ENCODE measurements at regions not wholly inside any gene's neighbourhood (a gene's known extent, or its start where the extent isn't known, plus 50 kb on each side); places are given as distances from the start of the nearest gene placed in this dataset.

DNA sequence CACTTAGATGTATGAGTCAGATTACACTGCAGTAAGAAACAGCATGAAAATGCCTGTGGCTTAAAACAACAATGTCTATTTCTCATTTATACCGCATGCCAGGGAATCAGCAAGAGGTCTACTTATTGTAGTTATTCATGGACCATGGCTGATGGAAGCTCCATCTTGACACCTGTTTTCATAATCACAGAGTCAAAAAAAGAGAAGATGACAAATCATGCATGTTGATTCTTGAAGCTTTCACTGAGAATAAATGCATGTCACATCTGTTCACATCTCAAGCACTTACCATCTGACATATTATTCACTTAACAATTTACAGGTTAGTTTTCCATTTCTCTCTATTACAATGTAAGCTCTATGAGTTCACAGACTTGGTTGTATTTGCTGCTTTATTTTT is 194.2 kb upstream of the SLITRK2 start:
- peaks cover 2 to 3% of the 10 kb centered on the region in 2 experiments; a peak in 3 of 4 replicates for H3K4me1 Mint-ChIP-seq
- Histone ChIP-seq H3K27me3 (ENCODE audit: insufficient read depth, low read length) (no peaks in the 10 kb centered on the region), H3K23me2 (ENCODE audit: insufficient read length, low read depth, low read length, poor library complexity, severe bottlenecking) (no peaks in the 10 kb centered on the region), H3K79me2 (ENCODE audit: insufficient read depth, low read length) (no peaks in the 10 kb centered on the region), H3K23ac (ENCODE audit: insufficient read length, low read depth, low read length) (no peak overlapping the region), H2AFZ (ENCODE audit: low read length) (no peak overlapping the region), H3K27ac (ENCODE audit: insufficient read length, low read depth, low read length) (no peak overlapping the region), H3K14ac (ENCODE audit: insufficient read depth, low read length) (no peak overlapping the region), H4K20me1 (ENCODE audit: control insufficient read depth, insufficient read depth, insufficient read length) (no peaks in the 10 kb centered on the region), H2BK20ac (ENCODE audit: low read depth, low read length, poor library complexity, severe bottlenecking) (no peak overlapping the region), H3K56ac (ENCODE audit: insufficient read length, low read depth, low read length) (no peak overlapping the region), H3K4ac (ENCODE audit: low read depth, low read length) (no peak overlapping the region), H3K18ac (ENCODE audit: insufficient read length, low read depth, low read length) (no peak overlapping the region), H2BK120ac (ENCODE audit: low read depth, low read length, poor library complexity, severe bottlenecking) (no peak overlapping the region), H3T11ph (ENCODE audit: low read length) (no peak overlapping the region), H2BK5ac (ENCODE audit: insufficient read length, low read length) (no peak overlapping the region), H2BK12ac (ENCODE audit: insufficient read length, low read depth, low read length) (no peak overlapping the region), H3K79me1 (ENCODE audit: insufficient read depth, low read depth, low read length, poor library complexity, severe bottlenecking) (no peaks in the 10 kb centered on the region), H4K8ac (replicated peaks; ENCODE audit: insufficient read length, low read depth, low read length) (no peak overlapping the region), H3K9ac (ENCODE audit: extremely low read depth, insufficient read length, low read length) (no peak overlapping the region), H2AK5ac (ENCODE audit: insufficient read length, low read length) (no peak overlapping the region), H3K4me1 (ENCODE audit: insufficient read depth, low read length) (no peaks in the 10 kb centered on the region), H4K5ac (ENCODE audit: insufficient read length, low read depth, low read length) (no peak overlapping the region), H4K91ac (ENCODE audit: insufficient read length, low read depth, low read length) (no peak overlapping the region), H3K4me2 (ENCODE audit: insufficient read depth, insufficient read length, low read length) (no peak overlapping the region), H2BK15ac (ENCODE audit: low read depth, low read length) (no peak overlapping the region), H3K9me3 (ENCODE audit: control insufficient read depth, low read depth, low read length) (peaks cover 34% of the 10 kb centered on the region)
- no peaks in the 10 kb centered on the region for H3K36me3 Mint-ChIP-seq (ENCODE audit: insufficient read depth in 1 of 3, low read depth in 3 of 3)
- no peak overlapping the region for H3K27ac Mint-ChIP-seq
- H3K27me3 Mint-ChIP-seq (ENCODE audit: low read depth), result no peaks in the 10 kb centered on the region; the same call in 1 of the 2 replicates
- TF ChIP-seq, protein P1, sequence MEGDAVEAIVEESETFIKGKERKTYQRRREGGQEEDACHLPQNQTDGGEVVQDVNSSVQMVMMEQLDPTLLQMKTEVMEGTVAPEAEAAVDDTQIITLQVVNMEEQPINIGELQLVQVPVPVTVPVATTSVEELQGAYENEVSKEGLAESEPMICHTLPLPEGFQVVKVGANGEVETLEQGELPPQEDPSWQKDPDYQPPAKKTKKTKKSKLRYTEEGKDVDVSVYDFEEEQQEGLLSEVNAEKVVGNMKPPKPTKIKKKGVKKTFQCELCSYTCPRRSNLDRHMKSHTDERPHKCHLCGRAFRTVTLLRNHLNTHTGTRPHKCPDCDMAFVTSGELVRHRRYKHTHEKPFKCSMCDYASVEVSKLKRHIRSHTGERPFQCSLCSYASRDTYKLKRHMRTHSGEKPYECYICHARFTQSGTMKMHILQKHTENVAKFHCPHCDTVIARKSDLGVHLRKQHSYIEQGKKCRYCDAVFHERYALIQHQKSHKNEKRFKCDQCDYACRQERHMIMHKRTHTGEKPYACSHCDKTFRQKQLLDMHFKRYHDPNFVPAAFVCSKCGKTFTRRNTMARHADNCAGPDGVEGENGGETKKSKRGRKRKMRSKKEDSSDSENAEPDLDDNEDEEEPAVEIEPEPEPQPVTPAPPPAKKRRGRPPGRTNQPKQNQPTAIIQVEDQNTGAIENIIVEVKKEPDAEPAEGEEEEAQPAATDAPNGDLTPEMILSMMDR (conservative IDR thresholded peaks at IDR 0.05), result no peak
- no peak overlapping the region for H3K4me3 Mint-ChIP-seq
- no peak for DNase-seq
- WGBS (ENCODE audit: extremely low coverage, insufficient read length, low lambda C conversion rate), result no CpG with 5 or more reads among the region's 1 CpG
- peaks cover 59 to 62% of the 10 kb centered on the region in 2 experiments for H3K9me3 Mint-ChIP-seq
